ENCODE measurements at regions not wholly inside any gene's neighbourhood (a gene's known extent, or its start where the extent isn't known, plus 50 kb on each side); places are given as distances from the start of the nearest gene placed in this dataset.

GRCh38 chr7:81181066-81181465 lies 262.2 kb upstream of the SEMA3C start:
- no peak overlapping the region for H3K4me3 ChIP-seq (ENCODE audit: low read depth, poor library complexity, severe bottlenecking)
- no peak for DNase-seq (ENCODE audit: low spot score in 2 of 2)
- no peak for TF ChIP-seq POLR2A (IDR thresholded peaks at IDR 0.05)
- TF ChIP-seq, protein P1, sequence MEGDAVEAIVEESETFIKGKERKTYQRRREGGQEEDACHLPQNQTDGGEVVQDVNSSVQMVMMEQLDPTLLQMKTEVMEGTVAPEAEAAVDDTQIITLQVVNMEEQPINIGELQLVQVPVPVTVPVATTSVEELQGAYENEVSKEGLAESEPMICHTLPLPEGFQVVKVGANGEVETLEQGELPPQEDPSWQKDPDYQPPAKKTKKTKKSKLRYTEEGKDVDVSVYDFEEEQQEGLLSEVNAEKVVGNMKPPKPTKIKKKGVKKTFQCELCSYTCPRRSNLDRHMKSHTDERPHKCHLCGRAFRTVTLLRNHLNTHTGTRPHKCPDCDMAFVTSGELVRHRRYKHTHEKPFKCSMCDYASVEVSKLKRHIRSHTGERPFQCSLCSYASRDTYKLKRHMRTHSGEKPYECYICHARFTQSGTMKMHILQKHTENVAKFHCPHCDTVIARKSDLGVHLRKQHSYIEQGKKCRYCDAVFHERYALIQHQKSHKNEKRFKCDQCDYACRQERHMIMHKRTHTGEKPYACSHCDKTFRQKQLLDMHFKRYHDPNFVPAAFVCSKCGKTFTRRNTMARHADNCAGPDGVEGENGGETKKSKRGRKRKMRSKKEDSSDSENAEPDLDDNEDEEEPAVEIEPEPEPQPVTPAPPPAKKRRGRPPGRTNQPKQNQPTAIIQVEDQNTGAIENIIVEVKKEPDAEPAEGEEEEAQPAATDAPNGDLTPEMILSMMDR (IDR thresholded peaks at IDR 0.05): no peak
- intact Hi-C loops (cut with DNase I; ENCODE audit: low total_unique reads): no loop called here

DNA sequence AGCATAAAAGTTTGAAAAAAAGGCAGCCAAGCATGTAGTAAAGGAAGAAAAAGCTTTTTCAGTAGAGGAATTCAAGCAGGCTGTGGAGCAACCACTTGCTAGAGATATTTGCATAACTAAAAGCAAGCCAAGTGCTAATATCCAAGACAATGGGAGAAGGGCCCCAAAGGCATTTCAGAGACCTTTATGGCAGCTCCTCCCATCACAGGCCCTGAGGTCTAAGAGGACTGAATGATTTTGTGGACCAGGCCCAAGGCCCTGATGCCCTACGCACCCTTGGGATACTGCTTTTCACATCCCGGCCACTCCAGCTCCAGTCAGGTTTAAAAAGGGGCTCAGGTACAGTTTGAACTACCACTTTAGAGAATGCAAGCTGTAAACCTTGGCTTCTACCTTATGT lies 261.7 kb upstream of the SEMA3C start:
- WGBS, 2 donors: 92 to 95% methylated on average over 2 of the region's 2 CpGs
- TF ChIP-seq, protein P1 (IDR thresholded peaks at IDR 0.05): no peak
- no peak for TF ChIP-seq POLR2A (IDR thresholded peaks at IDR 0.05)
- DNase-seq (ENCODE audit: low spot score in 2 of 2): no peak
- intact Hi-C loops (cut with DNase I; ENCODE audit: low total_unique reads): no loop called here
- no peak overlapping the region for H3K4me3 ChIP-seq (ENCODE audit: low read depth, poor library complexity, severe bottlenecking)

DNA sequence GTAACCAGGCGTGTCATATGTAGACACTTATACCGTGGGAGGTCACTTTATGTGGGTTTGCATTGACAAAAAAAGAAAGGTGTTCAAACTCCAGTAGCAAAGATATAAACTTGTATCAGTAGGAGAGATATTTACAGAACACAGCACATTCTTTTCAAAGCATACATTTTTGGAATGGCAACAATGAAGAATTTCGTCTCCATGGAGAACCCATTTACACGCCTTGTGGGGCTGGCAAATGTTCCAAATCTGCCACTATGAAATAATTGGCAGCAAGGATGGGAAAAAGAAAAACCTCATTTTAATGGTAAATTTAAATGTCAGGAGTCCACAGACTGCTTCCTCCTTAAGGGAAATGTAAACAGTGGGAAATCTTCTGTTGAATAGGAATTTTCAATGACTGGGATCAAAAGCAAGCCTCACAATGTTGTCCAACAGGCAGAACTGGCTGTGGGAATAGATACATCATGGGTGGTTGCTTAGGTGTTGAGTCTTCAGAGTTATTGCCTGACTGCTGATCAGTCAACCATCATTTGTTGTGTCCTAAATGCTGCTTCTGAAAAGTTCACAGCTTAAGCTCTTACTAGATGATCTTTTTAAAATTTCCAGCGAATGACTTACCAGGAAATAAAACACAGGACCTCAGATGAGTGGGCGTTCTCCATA lies 256.6 kb upstream of the SEMA3C start:
- DNase-seq (ENCODE audit: low spot score in 2 of 2): no peak
- H3K4me3 ChIP-seq (ENCODE audit: low read depth, poor library complexity, severe bottlenecking): no peak overlapping the region
- WGBS, 2 donors: 53 to 63% methylated on average over 6 of the region's 6 CpGs
- TF ChIP-seq, protein P1 (IDR thresholded peaks at IDR 0.05): no peak
- TF ChIP-seq POLR2A (IDR thresholded peaks at IDR 0.05): no peak
- intact Hi-C loops (cut with DNase I; ENCODE audit: low total_unique reads): no loop called here

- no peak for TF ChIP-seq POLR2A (IDR thresholded peaks at IDR 0.05)
- TF ChIP-seq, protein P1 (IDR thresholded peaks at IDR 0.05): no peak
- intact Hi-C loops (cut with DNase I; ENCODE audit: low total_unique reads): no loop called here
- no peak overlapping the region for H3K4me3 ChIP-seq (ENCODE audit: low read depth, poor library complexity, severe bottlenecking)
- no peak for DNase-seq (ENCODE audit: low spot score in 2 of 2)
- 60 to 65% methylated on average over 7 of the region's 7 CpGs for WGBS, 2 donors
Measured at GRCh38 chr7:81173766-81174281, 255.0 kb upstream of the SEMA3C start.

DNA sequence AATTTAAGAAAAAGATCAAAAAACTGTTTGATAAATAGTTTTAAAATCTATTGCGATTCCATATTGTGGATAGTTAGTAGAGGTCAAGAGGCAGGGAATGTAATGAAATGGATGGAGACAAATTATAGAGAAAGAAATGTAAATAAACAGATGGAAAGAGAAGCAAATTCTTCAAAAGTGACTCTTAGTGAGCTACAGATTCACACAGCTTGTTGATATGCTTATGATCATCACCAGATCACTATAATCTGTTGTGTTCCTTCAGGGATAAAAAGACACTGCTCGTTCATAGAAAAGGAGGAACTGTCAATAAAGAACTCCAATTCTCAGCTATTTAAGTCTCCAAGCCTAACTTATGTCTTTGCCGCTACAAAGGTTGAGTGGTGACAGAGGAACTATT lies 251.4 kb upstream of the SEMA3C start:
- no peak overlapping the region for H3K4me3 ChIP-seq (ENCODE audit: low read depth, poor library complexity, severe bottlenecking)
- 90 to 93% methylated on average over 3 of the region's 3 CpGs for WGBS, 2 donors
- intact Hi-C loops (cut with DNase I; ENCODE audit: low total_unique reads): no loop called here
- DNase-seq (ENCODE audit: low spot score in 2 of 2): no peak
- TF ChIP-seq, protein P1 (IDR thresholded peaks at IDR 0.05): no peak

- no peak for TF ChIP-seq POLR2A (IDR thresholded peaks at IDR 0.05)
- TF ChIP-seq, protein P1 (IDR thresholded peaks at IDR 0.05): no peak
- WGBS, 2 donors: 66 to 70% methylated on average over 1 of the region's 1 CpG
- intact Hi-C loops (cut with DNase I; ENCODE audit: low total_unique reads): no loop called here
- DNase-seq (ENCODE audit: low spot score in 2 of 2): no peak
- no peak overlapping the region for H3K4me3 ChIP-seq (ENCODE audit: low read depth, poor library complexity, severe bottlenecking)
Measured at GRCh38 chr7:81167934-81168333, 249.1 kb upstream of the SEMA3C start.
